PC-9 (cell line): ENCODE measurements at regions not wholly inside any gene's neighbourhood (a gene's known extent, or its start where the extent isn't known, plus 50 kb on each side); places are given as distances from the start of the nearest gene placed in this dataset.

Source experiments
- EZH2 ChIP-seq: fragments of 200-600 bp; sonication (generic); IDR thresholded peaks from 2 replicates; pipeline ENCODE4 v1.8.0; 2017; ENCODE audit warnings: antibody characterized with exemption, low read depth
- TF ChIP-seq, protein P1 (sequence below): fragments of 200-600 bp; sonication (generic); conservative IDR thresholded peaks from 2 replicates; pipeline ENCODE4 v1.6.1; 2017; ENCODE audit warnings: mixed run types, antibody characterized with exemption, mild to moderate bottlenecking, moderate library complexity

DNA sequence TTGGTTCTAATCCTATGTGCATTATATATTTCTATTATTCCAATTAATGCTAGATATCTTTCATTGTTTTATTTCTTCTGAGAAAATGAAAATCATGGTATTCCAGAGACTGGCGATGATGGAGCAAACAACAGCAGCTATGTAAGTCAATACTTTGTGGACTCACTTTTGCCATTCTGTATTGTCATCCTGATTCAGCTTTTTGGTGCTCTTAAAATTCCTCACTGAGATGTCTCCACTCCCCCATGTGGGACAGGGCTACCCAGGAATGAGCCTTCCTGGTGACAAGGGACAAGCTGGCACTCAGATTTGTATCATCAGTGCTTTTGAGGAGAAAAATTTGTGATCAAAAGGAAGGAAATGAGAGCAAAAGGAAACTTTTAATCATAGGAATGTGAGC is 56.7 kb upstream of the XCR1 start:
- TF ChIP-seq, protein P1, sequence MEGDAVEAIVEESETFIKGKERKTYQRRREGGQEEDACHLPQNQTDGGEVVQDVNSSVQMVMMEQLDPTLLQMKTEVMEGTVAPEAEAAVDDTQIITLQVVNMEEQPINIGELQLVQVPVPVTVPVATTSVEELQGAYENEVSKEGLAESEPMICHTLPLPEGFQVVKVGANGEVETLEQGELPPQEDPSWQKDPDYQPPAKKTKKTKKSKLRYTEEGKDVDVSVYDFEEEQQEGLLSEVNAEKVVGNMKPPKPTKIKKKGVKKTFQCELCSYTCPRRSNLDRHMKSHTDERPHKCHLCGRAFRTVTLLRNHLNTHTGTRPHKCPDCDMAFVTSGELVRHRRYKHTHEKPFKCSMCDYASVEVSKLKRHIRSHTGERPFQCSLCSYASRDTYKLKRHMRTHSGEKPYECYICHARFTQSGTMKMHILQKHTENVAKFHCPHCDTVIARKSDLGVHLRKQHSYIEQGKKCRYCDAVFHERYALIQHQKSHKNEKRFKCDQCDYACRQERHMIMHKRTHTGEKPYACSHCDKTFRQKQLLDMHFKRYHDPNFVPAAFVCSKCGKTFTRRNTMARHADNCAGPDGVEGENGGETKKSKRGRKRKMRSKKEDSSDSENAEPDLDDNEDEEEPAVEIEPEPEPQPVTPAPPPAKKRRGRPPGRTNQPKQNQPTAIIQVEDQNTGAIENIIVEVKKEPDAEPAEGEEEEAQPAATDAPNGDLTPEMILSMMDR, result no peak
- TF ChIP-seq EZH2, result no peak
